ENCODE measurements at regions not wholly inside any gene's neighbourhood (a gene's known extent, or its start where the extent isn't known, plus 50 kb on each side); places are given as distances from the start of the nearest gene placed in this dataset.

DNA sequence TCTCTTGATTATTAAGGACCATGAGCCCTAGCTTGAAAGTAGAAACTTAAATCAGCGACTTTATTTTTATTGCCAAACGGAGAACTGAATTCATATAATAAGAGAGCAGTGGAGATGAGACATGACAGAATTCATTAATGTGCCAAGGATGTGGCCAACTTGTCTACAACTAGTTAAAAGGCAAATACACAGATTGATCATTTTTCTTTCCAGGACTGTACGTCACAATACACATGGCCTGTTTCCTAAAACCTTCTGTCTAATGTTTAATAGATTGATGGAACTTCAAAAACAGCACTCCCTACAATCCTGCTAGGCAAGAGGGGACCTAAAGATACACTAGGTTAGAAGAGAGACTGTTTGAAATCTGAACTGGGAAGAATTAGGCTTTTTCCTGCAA is 647.8 kb downstream of the SATB2 start:
- no peak for TF ChIP-seq ZBTB7A (IDR thresholded peaks at IDR 0.05; ENCODE audit: low read depth)
- TF ChIP-seq RAD21 (IDR thresholded peaks at IDR 0.05; ENCODE audit: low read depth), result no peak
- no peak for TF ChIP-seq EP300 (IDR thresholded peaks at IDR 0.05; ENCODE audit: borderline replicate concordance)
- TF ChIP-seq YY1 (IDR thresholded peaks at IDR 0.05; ENCODE audit: low read depth), result no peak
- TF ChIP-seq, protein P1, sequence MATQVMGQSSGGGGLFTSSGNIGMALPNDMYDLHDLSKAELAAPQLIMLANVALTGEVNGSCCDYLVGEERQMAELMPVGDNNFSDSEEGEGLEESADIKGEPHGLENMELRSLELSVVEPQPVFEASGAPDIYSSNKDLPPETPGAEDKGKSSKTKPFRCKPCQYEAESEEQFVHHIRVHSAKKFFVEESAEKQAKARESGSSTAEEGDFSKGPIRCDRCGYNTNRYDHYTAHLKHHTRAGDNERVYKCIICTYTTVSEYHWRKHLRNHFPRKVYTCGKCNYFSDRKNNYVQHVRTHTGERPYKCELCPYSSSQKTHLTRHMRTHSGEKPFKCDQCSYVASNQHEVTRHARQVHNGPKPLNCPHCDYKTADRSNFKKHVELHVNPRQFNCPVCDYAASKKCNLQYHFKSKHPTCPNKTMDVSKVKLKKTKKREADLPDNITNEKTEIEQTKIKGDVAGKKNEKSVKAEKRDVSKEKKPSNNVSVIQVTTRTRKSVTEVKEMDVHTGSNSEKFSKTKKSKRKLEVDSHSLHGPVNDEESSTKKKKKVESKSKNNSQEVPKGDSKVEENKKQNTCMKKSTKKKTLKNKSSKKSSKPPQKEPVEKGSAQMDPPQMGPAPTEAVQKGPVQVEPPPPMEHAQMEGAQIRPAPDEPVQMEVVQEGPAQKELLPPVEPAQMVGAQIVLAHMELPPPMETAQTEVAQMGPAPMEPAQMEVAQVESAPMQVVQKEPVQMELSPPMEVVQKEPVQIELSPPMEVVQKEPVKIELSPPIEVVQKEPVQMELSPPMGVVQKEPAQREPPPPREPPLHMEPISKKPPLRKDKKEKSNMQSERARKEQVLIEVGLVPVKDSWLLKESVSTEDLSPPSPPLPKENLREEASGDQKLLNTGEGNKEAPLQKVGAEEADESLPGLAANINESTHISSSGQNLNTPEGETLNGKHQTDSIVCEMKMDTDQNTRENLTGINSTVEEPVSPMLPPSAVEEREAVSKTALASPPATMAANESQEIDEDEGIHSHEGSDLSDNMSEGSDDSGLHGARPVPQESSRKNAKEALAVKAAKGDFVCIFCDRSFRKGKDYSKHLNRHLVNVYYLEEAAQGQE (IDR thresholded peaks at IDR 0.05; ENCODE audit: low read depth), result no peak
- no peak for TF ChIP-seq TAF1 (IDR thresholded peaks at IDR 0.05; ENCODE audit: low read depth)
- TF ChIP-seq, protein P2, sequence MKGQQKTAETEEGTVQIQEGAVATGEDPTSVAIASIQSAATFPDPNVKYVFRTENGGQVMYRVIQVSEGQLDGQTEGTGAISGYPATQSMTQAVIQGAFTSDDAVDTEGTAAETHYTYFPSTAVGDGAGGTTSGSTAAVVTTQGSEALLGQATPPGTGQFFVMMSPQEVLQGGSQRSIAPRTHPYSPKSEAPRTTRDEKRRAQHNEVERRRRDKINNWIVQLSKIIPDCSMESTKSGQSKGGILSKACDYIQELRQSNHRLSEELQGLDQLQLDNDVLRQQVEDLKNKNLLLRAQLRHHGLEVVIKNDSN (IDR thresholded peaks at IDR 0.05), result no peak
- TF ChIP-seq TCF12 (IDR thresholded peaks at IDR 0.05; ENCODE audit: low read depth), result no peak
- TF ChIP-seq, protein P3, sequence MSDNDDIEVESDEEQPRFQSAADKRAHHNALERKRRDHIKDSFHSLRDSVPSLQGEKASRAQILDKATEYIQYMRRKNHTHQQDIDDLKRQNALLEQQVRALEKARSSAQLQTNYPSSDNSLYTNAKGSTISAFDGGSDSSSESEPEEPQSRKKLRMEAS (IDR thresholded peaks at IDR 0.05), result no peak
- TF ChIP-seq FOXM1 (IDR thresholded peaks at IDR 0.05; ENCODE audit: borderline replicate concordance, low read depth), result no peak
- no peak for TF ChIP-seq NFIC (IDR thresholded peaks at IDR 0.05)
- TF ChIP-seq TEAD4 (IDR thresholded peaks at IDR 0.05), result no peak
- no peak for TF ChIP-seq EGR1 (IDR thresholded peaks at IDR 0.05)
- no peak for TF ChIP-seq CEBPB (IDR thresholded peaks at IDR 0.05)
- no peak for TF ChIP-seq CREB1 (IDR thresholded peaks at IDR 0.05; ENCODE audit: low read depth)

DNA sequence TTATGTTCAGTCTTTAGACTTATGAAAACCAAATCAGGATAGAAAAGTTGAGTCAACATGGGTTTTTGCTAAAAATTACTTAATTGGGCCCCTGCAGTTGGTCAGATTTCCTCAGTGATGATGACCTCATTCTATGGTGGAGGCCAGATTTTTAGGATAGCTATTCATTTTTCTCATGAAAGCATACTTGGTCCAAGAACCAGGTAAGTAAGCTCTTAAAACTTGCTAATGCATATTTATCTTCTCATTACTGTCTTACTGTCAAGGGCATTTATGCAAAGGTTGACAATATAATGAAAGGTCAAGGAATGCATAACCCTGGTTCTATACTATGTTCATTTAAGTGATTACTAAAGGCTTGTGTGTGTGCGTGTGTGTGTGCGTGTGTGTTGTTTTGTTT is 650.6 kb downstream of the SATB2 start:
- TF ChIP-seq NFIC (IDR thresholded peaks at IDR 0.05) (no peak), EP300 (IDR thresholded peaks at IDR 0.05; ENCODE audit: borderline replicate concordance) (no peak), TEAD4 (IDR thresholded peaks at IDR 0.05) (no peak), ZBTB7A (IDR thresholded peaks at IDR 0.05; ENCODE audit: low read depth) (no peak), TCF12 (IDR thresholded peaks at IDR 0.05; ENCODE audit: low read depth) (no peak), FOXM1 (IDR thresholded peaks at IDR 0.05; ENCODE audit: borderline replicate concordance, low read depth) (no peak)
- TF ChIP-seq, protein P2 (IDR thresholded peaks at IDR 0.05), result no peak
- TF ChIP-seq, protein P1 (IDR thresholded peaks at IDR 0.05; ENCODE audit: low read depth), result no peak

DNA sequence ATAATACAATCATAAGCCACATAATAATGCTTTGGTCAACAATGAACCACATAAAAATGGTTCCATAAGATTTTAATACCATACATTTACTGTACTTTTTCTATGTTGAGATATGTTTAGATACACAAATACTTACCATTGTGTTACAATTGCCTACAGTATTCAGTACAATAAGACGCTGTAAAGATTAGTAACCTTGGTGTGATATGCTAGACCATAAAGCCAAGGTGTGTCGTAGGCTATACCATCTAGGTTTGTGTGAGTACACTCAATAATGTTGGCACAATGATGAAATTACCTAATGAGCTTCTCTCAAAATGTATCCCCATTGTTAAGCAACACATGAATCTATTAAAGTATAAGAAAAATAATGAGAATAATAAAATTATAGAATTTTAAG is 662.3 kb downstream of the SATB2 start:
- TF ChIP-seq RAD21 (IDR thresholded peaks at IDR 0.05; ENCODE audit: low read depth) (no peak), YY1 (IDR thresholded peaks at IDR 0.05; ENCODE audit: low read depth) (no peak), TCF12 (IDR thresholded peaks at IDR 0.05; ENCODE audit: low read depth) (no peak), EGR1 (IDR thresholded peaks at IDR 0.05) (no peak), EP300 (IDR thresholded peaks at IDR 0.05; ENCODE audit: borderline replicate concordance) (no peak), CEBPB (IDR thresholded peaks at IDR 0.05) (no peak), CREB1 (IDR thresholded peaks at IDR 0.05; ENCODE audit: low read depth) (no peak), TAF1 (IDR thresholded peaks at IDR 0.05; ENCODE audit: low read depth) (no peak)
- TF ChIP-seq, protein P3 (IDR thresholded peaks at IDR 0.05), result no peak
- TF ChIP-seq, protein P2 (IDR thresholded peaks at IDR 0.05), result no peak

DNA sequence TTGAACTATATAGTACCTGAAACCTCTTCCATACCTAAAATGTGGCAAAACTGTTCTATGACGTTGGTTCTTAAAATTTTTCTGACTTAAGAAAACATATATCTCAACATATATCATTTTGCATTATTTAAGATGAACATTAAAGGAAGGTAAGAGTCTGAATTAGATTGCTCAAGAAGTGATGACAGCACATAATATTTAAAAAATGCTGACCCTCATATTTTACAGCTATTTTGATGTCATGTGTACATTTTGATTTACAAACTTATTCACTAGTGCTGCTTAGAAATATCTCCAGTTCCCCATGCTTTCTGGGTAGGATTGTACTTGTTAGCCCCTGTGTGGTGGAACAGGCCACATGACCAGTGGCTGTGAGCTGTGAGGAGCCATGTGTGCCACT is 666.1 kb downstream of the SATB2 start:
- no peak for TF ChIP-seq EP300 (IDR thresholded peaks at IDR 0.05; ENCODE audit: borderline replicate concordance)
- TF ChIP-seq TCF12 (IDR thresholded peaks at IDR 0.05; ENCODE audit: low read depth), result no peak
- TF ChIP-seq, protein P3 (IDR thresholded peaks at IDR 0.05), result no peak
- TF ChIP-seq EGR1 (IDR thresholded peaks at IDR 0.05), result no peak
- TF ChIP-seq, protein P2 (IDR thresholded peaks at IDR 0.05), result no peak
- TF ChIP-seq, protein P1 (IDR thresholded peaks at IDR 0.05; ENCODE audit: low read depth), result no peak

All from Ishikawa (cell line).